ENCODE measurements at regions not wholly inside any gene's neighbourhood (a gene's known extent, or its start where the extent isn't known, plus 50 kb on each side); places are given as distances from the start of the nearest gene placed in this dataset.

GRCh38 chr13:69178000-69178399 is 929.6 kb upstream of the ATXN8OS start:
- Histone ChIP-seq H3K27ac (no peak overlapping the region), H3F3A (ENCODE audit: low read depth) (no peaks in the 10 kb centered on the region), H3K36me3 (no peaks in the 10 kb centered on the region), H2AFZ (replicated peaks) (no peak overlapping the region), H4K20me1 (ENCODE audit: low read depth) (no peaks in the 10 kb centered on the region), H3K4me3 (no peak overlapping the region), H3K79me2 (ENCODE audit: low read depth) (no peaks in the 10 kb centered on the region), H3K9me3 (ENCODE audit: low read depth) (no peaks in the 10 kb centered on the region), H3K4me2 (no peak overlapping the region), H3K4me1 (no peaks in the 10 kb centered on the region), H3K9ac (no peak overlapping the region), H3K27me3 (no peaks in the 10 kb centered on the region)
- H3K9me3 Mint-ChIP-seq = no peaks in the 10 kb centered on the region
- H3K36me3 Mint-ChIP-seq = no peaks in the 10 kb centered on the region
- H3K27ac Mint-ChIP-seq = no peak overlapping the region
- no peaks in the 10 kb centered on the region for H3K27me3 Mint-ChIP-seq (ENCODE audit: insufficient read depth, low read depth)
- TF ChIP-seq EZH2 (IDR thresholded peaks at IDR 0.05) (no peak), CTCF (IDR thresholded peaks at IDR 0.05) (no peak), EZH2phosphoT487 (IDR thresholded peaks at IDR 0.05) (no peak)
- H3K4me3 Mint-ChIP-seq = no peak overlapping the region
- DNase-seq (ENCODE audit: low spot score) = no peak
- H3K4me1 Mint-ChIP-seq = no peaks in the 10 kb centered on the region

DNA sequence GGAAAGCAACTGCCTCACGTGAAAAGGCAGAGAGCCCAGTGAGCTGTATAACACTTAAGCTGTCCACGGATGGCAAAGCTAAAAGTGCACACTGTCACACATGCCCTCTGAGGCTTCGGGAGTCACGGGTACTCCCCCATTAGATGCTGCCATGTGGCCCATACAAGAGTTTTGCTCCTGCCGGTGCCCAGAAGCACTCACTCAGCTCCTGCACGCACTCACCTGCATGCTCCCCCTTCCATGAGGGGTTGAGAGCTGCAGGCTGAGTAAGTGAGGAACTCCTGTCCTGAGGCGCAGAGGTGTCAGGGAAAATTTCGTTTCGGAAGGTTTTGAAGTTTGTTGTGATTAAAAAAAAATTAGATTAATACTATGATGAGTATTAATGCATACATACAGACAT is 939.2 kb upstream of the ATXN8OS start:
- no peak overlapping the region for H3K27ac ChIP-seq
- H3K4me3 ChIP-seq = no peak overlapping the region
- Mint-ChIP-seq H3K36me3 (no peaks in the 10 kb centered on the region), H3K27me3 (ENCODE audit: insufficient read depth, low read depth) (no peaks in the 10 kb centered on the region), H3K4me1 (no peaks in the 10 kb centered on the region), H3K4me3 (no peak overlapping the region), H3K27ac (no peak overlapping the region), H3K9me3 (peaks cover 7% of the 10 kb centered on the region)
- H3K9ac ChIP-seq = no peak overlapping the region
- no peaks in the 10 kb centered on the region for H3K4me1 ChIP-seq
- DNase-seq (ENCODE audit: low spot score) = no peak
- no peaks in the 10 kb centered on the region for H4K20me1 ChIP-seq (ENCODE audit: low read depth)
- TF ChIP-seq EZH2phosphoT487 (IDR thresholded peaks at IDR 0.05) = no peak
- TF ChIP-seq CTCF (IDR thresholded peaks at IDR 0.05) = no peak
- TF ChIP-seq EZH2 (IDR thresholded peaks at IDR 0.05) = no peak
- no peak overlapping the region for H3K4me2 ChIP-seq
- no peaks in the 10 kb centered on the region for H3K27me3 ChIP-seq
- no peaks in the 10 kb centered on the region for H3K36me3 ChIP-seq
- H2AFZ ChIP-seq (replicated peaks) = no peak overlapping the region
- H3F3A ChIP-seq (ENCODE audit: low read depth) = no peaks in the 10 kb centered on the region
- no peaks in the 10 kb centered on the region for H3K79me2 ChIP-seq (ENCODE audit: low read depth)
- H3K9me3 ChIP-seq (ENCODE audit: low read depth) = no peaks in the 10 kb centered on the region

GRCh38 chr13:69155136-69155535 is 952.5 kb upstream of the ATXN8OS start:
- peak overlapping the region; percentile 81 for H2AFZ ChIP-seq (replicated peaks)
- DNase-seq (ENCODE audit: low spot score) = no peak
- no peak overlapping the region for H3K27ac Mint-ChIP-seq
- H3K9me3 ChIP-seq (ENCODE audit: low read depth) = no peaks in the 10 kb centered on the region
- no peaks in the 10 kb centered on the region for H3K36me3 Mint-ChIP-seq
- TF ChIP-seq CTCF (IDR thresholded peaks at IDR 0.05) (no peak), EZH2 (IDR thresholded peaks at IDR 0.05) (no peak), EZH2phosphoT487 (IDR thresholded peaks at IDR 0.05) (no peak)
- H3K4me1 Mint-ChIP-seq = no peaks in the 10 kb centered on the region
- H3K9me3 Mint-ChIP-seq = peaks cover 7% of the 10 kb centered on the region
- H3K4me3 ChIP-seq = no peak overlapping the region
- H3K27me3 Mint-ChIP-seq (ENCODE audit: insufficient read depth, low read depth) = no peaks in the 10 kb centered on the region
- H3K27ac ChIP-seq = no peak overlapping the region
- H3K4me3 Mint-ChIP-seq = no peak overlapping the region
- no peak overlapping the region for H3K4me2 ChIP-seq
- no peaks in the 10 kb centered on the region for H3F3A ChIP-seq (ENCODE audit: low read depth)
- H4K20me1 ChIP-seq (ENCODE audit: low read depth) = no peaks in the 10 kb centered on the region
- H3K79me2 ChIP-seq (ENCODE audit: low read depth) = no peaks in the 10 kb centered on the region
- H3K4me1 ChIP-seq = no peaks in the 10 kb centered on the region
- H3K27me3 ChIP-seq = no peaks in the 10 kb centered on the region
- H3K36me3 ChIP-seq = no peaks in the 10 kb centered on the region
- no peak overlapping the region for H3K9ac ChIP-seq

GRCh38 chr13:69142101-69142500 is 965.5 kb upstream of the ATXN8OS start:
- H3K4me3 Mint-ChIP-seq = no peak overlapping the region
- Histone ChIP-seq H3K27ac (no peak overlapping the region), H3K4me3 (no peak overlapping the region), H4K20me1 (ENCODE audit: low read depth) (no peaks in the 10 kb centered on the region), H3K36me3 (no peaks in the 10 kb centered on the region), H2AFZ (replicated peaks) (no peak overlapping the region), H3K9me3 (ENCODE audit: low read depth) (no peaks in the 10 kb centered on the region), H3K27me3 (no peaks in the 10 kb centered on the region), H3K79me2 (ENCODE audit: low read depth) (no peaks in the 10 kb centered on the region), H3K4me1 (peaks cover 5% of the 10 kb centered on the region), H3F3A (ENCODE audit: low read depth) (no peaks in the 10 kb centered on the region), H3K9ac (no peak overlapping the region), H3K4me2 (no peak overlapping the region)
- H3K27ac Mint-ChIP-seq = no peak overlapping the region
- H3K9me3 Mint-ChIP-seq = no peaks in the 10 kb centered on the region
- H3K4me1 Mint-ChIP-seq = no peaks in the 10 kb centered on the region
- no peaks in the 10 kb centered on the region for H3K27me3 Mint-ChIP-seq (ENCODE audit: insufficient read depth, low read depth)
- DNase-seq (ENCODE audit: low spot score) = no peak
- TF ChIP-seq CTCF (IDR thresholded peaks at IDR 0.05) = no peak
- no peak for TF ChIP-seq EZH2 (IDR thresholded peaks at IDR 0.05)
- no peak for TF ChIP-seq EZH2phosphoT487 (IDR thresholded peaks at IDR 0.05)
- no peaks in the 10 kb centered on the region for H3K36me3 Mint-ChIP-seq

Measured in neural progenitor cell (in vitro differentiated cells).